ENCODE measurements at regions not wholly inside any gene's neighbourhood (a gene's known extent, or its start where the extent isn't known, plus 50 kb on each side); places are given as distances from the start of the nearest gene placed in this dataset.

DNA sequence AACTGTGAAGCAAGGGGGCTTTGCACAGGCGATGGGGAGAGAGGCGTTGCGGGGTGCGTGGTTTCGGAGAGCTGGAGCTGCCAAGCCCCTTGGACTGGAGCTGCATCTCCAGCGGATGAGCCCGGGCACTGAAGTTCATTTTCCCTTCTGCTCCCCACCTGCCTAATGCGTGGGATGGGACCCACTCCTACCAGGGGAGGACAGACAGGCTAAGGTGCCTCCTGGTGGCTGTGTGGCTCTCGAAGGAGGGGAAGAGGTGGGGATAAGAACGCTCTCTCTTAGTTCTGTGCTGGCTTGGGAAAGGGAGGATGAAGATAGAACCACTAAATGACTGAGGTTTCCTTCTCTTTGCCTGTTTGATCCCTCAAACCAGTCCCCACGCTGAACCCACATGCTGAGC lies 177.6 kb upstream of the PITRM1 start:
- TF ChIP-seq, protein P1, sequence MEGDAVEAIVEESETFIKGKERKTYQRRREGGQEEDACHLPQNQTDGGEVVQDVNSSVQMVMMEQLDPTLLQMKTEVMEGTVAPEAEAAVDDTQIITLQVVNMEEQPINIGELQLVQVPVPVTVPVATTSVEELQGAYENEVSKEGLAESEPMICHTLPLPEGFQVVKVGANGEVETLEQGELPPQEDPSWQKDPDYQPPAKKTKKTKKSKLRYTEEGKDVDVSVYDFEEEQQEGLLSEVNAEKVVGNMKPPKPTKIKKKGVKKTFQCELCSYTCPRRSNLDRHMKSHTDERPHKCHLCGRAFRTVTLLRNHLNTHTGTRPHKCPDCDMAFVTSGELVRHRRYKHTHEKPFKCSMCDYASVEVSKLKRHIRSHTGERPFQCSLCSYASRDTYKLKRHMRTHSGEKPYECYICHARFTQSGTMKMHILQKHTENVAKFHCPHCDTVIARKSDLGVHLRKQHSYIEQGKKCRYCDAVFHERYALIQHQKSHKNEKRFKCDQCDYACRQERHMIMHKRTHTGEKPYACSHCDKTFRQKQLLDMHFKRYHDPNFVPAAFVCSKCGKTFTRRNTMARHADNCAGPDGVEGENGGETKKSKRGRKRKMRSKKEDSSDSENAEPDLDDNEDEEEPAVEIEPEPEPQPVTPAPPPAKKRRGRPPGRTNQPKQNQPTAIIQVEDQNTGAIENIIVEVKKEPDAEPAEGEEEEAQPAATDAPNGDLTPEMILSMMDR (IDR thresholded peaks at IDR 0.05) = no peak
- TF ChIP-seq POLR2A (IDR thresholded peaks at IDR 0.05) = no peak
- no peak for TF ChIP-seq POLR2AphosphoS5 (IDR thresholded peaks at IDR 0.05)

Data from suprapubic skin (tissue), 4 donors.